Smooth muscle cell of the brain vasculature (primary cell): ENCODE measurements at regions not wholly inside any gene's neighbourhood (a gene's known extent, or its start where the extent isn't known, plus 50 kb on each side); places are given as distances from the start of the nearest gene placed in this dataset.

Experiments
- DNase-seq: peaks from one replicate; pipeline ENCODE4 v3.0.0-alpha.2; 2012; ENCODE audit warnings: low read depth, low spot score

GRCh38 chr9:119831309-119831708 lies 462.1 kb upstream of the BRINP1 start:
- DNase-seq: no peak

GRCh38 chr9:119829748-119830147 lies 460.5 kb upstream of the BRINP1 start:
- no peak for DNase-seq

GRCh38 chr9:119829186-119829585 lies 460.0 kb upstream of the BRINP1 start:
- DNase-seq: no peak

GRCh38 chr9:119827526-119827925 lies 458.3 kb upstream of the BRINP1 start:
- no peak for DNase-seq

- DNase-seq: no peak
Observed at GRCh38 chr9:119827126-119827525, 457.9 kb upstream of the BRINP1 start.

GRCh38 chr9:119818726-119819435 lies 449.6 kb upstream of the BRINP1 start:
- no peak for DNase-seq

GRCh38 chr9:119810645-119811429 lies 441.6 kb upstream of the BRINP1 start:
- no peak for DNase-seq

GRCh38 chr9:119803679-119804078 lies 434.4 kb upstream of the BRINP1 start:
- DNase-seq: no peak

GRCh38 chr9:119802621-119803020 lies 433.4 kb upstream of the BRINP1 start:
- no peak for DNase-seq

- no peak for DNase-seq
Observed at GRCh38 chr9:119802133-119802532, 432.9 kb upstream of the BRINP1 start.

GRCh38 chr9:119801311-119801710 lies 432.1 kb upstream of the BRINP1 start:
- no peak for DNase-seq

- DNase-seq: no peak
Observed at GRCh38 chr9:119795395-119795794, 426.2 kb upstream of the BRINP1 start.

GRCh38 chr9:119794836-119795235 lies 425.6 kb upstream of the BRINP1 start:
- DNase-seq: no peak

GRCh38 chr9:119793218-119793617 lies 424.0 kb upstream of the BRINP1 start:
- no peak for DNase-seq

GRCh38 chr9:119792242-119792641 lies 423.0 kb upstream of the BRINP1 start:
- DNase-seq: no peak

GRCh38 chr9:119789987-119790386 lies 420.8 kb upstream of the BRINP1 start:
- no peak for DNase-seq

GRCh38 chr9:119788921-119789320 lies 419.7 kb upstream of the BRINP1 start:
- no peak for DNase-seq

GRCh38 chr9:119781886-119782285 lies 412.7 kb upstream of the BRINP1 start:
- DNase-seq: no peak

- DNase-seq: no peak
Observed at GRCh38 chr9:119775410-119775809, 406.2 kb upstream of the BRINP1 start.

- DNase-seq: no peak
Observed at GRCh38 chr9:119773823-119774222, 404.6 kb upstream of the BRINP1 start.

- no peak for DNase-seq
Observed at GRCh38 chr9:119771341-119771740, 402.1 kb upstream of the BRINP1 start.

GRCh38 chr9:119768266-119768665 lies 399.0 kb upstream of the BRINP1 start:
- no peak for DNase-seq

GRCh38 chr9:119765632-119766175 lies 396.5 kb upstream of the BRINP1 start:
- no peak for DNase-seq
